Tibial artery (tissue), 4 donors: ENCODE measurements at regions not wholly inside any gene's neighbourhood (a gene's known extent, or its start where the extent isn't known, plus 50 kb on each side); places are given as distances from the start of the nearest gene placed in this dataset.

Experiments
- DNase-seq, 2 donors: peaks; one replicate each; pipeline ENCODE4 v3.0.0-alpha.2; 2019
- H3K27ac ChIP-seq, 2 donors: fragments of 200-600 bp; sonication (generic) in 1 of 2; 1 replicate in 1 of 2; 2 replicates in 1 of 2; pipeline ENCODE4 v1.5.1; 2018 to 2019; ENCODE audit warnings: mild to moderate bottlenecking in 1 of 2
- H3K27me3 ChIP-seq, 2 donors: fragments of 200-600 bp; sonication (generic) in 1 of 2; one replicate each; pipeline versions ENCODE4 v1.5.1 to v1.6.0; 2016 to 2019
- H3K36me3 ChIP-seq, 3 donors: fragments of 200-600 bp; sonication (generic) in 2 of 3; one replicate each; pipeline ENCODE4 v1.5.1; 2016 to 2019; ENCODE audit warnings: mild to moderate bottlenecking in 2 of 3
- H3K4me1 ChIP-seq, 4 donors: fragments of 200-600 bp; sonication (generic) in 2 of 4; 1 replicate in 3 of 4; 2 replicates in 1 of 4; pipeline ENCODE4 v1.5.1; 2016 to 2019
- H3K4me3 ChIP-seq, 2 donors: fragments of 200-600 bp; sonication (generic) in 1 of 2; 1 replicate in 1 of 2; 2 replicates in 1 of 2; pipeline ENCODE4 v1.5.1; 2018 to 2019; ENCODE audit warnings: mild to moderate bottlenecking in 2 of 2
- H3K9me3 ChIP-seq, 3 donors: fragments of 200-600 bp; sonication (generic) in 1 of 3; one replicate each; pipeline ENCODE4 v1.5.1; 2016 to 2019
- CTCF ChIP-seq, 2 experiments: fragments of 200-600 bp in 1 of 2; fragments of 450-650 bp in 1 of 2; IDR thresholded peaks; one replicate each; pipeline ENCODE4 v1.5.1; 2017 to 2019; ENCODE audit warnings: antibody characterized with exemption in 2 of 2, mild to moderate bottlenecking in 1 of 2, moderate library complexity in 1 of 2
- intact Hi-C: fragments of 100-400 bp; cut with DNase I; formaldehyde crosslinking; loops from one replicate; pipeline ENCODE4 v1.15.0; 2023; ENCODE audit warnings: low total_unique reads

- no peak overlapping the region for H3K27ac ChIP-seq
- DNase-seq, result no peak
- no peaks in the 10 kb centered on the region for H3K9me3 ChIP-seq
- H3K36me3 ChIP-seq, result no peaks in the 10 kb centered on the region
- H3K4me1 ChIP-seq, result no peaks in the 10 kb centered on the region
- H3K27me3 ChIP-seq, result no peaks in the 10 kb centered on the region
- intact Hi-C loops, result no loop called here
- H3K4me3 ChIP-seq, result no peak overlapping the region
- no peak for TF ChIP-seq CTCF (IDR thresholded peaks at IDR 0.05)
Measured at GRCh38 chr4:143118663-143119062, 66.1 kb upstream of the USP38 start.

GRCh38 chr4:143127621-143128020, 57.1 kb upstream of the USP38 start:
- intact Hi-C loops, result no loop called here

GRCh38 chr4:143133977-143134376, 50.7 kb upstream of the USP38 start:
- no peak for DNase-seq
- H3K27me3 ChIP-seq, result no peaks in the 10 kb centered on the region
- no peaks in the 10 kb centered on the region for H3K9me3 ChIP-seq
- no peaks in the 10 kb centered on the region for H3K4me1 ChIP-seq
- H3K36me3 ChIP-seq, result no peaks in the 10 kb centered on the region
- TF ChIP-seq CTCF (IDR thresholded peaks at IDR 0.05), result no peak
- no peak overlapping the region for H3K4me3 ChIP-seq
- intact Hi-C loops, result no loop called here
- H3K27ac ChIP-seq, result no peak overlapping the region

More at GRCh38 chr4:143127621-143128020, 57.1 kb upstream of the USP38 start:
- Histone ChIP-seq H3K4me1 (no peaks in the 10 kb centered on the region), H3K36me3 (no peaks in the 10 kb centered on the region), H3K9me3 (no peaks in the 10 kb centered on the region), H3K27me3 (no peaks in the 10 kb centered on the region), H3K27ac (no peak overlapping the region), H3K4me3 (no peak overlapping the region)
- no peak for DNase-seq
- no peak for TF ChIP-seq CTCF (IDR thresholded peaks at IDR 0.05)
